ENCODE measurements at regions not wholly inside any gene's neighbourhood (a gene's known extent, or its start where the extent isn't known, plus 50 kb on each side); places are given as distances from the start of the nearest gene placed in this dataset.

DNA sequence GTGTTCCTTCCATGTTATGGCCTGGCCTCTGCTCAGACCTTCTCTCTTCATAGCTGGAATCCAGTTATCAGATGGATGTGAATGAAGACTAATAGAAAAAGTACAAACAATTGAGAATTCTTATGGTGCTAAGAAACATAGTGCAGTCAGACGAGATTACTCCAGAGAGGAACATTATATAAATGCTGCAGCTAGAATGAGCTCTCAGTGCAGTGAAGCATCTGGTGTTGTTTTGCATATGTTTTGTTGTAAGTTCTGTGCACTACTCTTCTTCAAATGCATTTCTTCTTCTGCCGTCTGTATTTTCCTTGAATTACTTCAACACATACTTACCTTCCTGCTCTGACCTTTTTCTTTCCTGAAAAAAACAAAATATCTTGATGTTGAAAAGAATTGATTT is 602.4 kb upstream of the CDH18 start:
- no peak for DNase-seq
- TF ChIP-seq, protein P1, sequence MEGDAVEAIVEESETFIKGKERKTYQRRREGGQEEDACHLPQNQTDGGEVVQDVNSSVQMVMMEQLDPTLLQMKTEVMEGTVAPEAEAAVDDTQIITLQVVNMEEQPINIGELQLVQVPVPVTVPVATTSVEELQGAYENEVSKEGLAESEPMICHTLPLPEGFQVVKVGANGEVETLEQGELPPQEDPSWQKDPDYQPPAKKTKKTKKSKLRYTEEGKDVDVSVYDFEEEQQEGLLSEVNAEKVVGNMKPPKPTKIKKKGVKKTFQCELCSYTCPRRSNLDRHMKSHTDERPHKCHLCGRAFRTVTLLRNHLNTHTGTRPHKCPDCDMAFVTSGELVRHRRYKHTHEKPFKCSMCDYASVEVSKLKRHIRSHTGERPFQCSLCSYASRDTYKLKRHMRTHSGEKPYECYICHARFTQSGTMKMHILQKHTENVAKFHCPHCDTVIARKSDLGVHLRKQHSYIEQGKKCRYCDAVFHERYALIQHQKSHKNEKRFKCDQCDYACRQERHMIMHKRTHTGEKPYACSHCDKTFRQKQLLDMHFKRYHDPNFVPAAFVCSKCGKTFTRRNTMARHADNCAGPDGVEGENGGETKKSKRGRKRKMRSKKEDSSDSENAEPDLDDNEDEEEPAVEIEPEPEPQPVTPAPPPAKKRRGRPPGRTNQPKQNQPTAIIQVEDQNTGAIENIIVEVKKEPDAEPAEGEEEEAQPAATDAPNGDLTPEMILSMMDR (IDR thresholded peaks at IDR 0.05): no peak
- Histone ChIP-seq H3K4me1 (ENCODE audit: control insufficient read depth, insufficient read depth, low read length) (no peaks in the 10 kb centered on the region), H3K27ac (ENCODE audit: low read length) (no peak overlapping the region), H3K27me3 (ENCODE audit: control insufficient read depth, insufficient read depth, low read length) (no peaks in the 10 kb centered on the region), H3K36me3 (ENCODE audit: control insufficient read depth, insufficient read depth, low read length) (no peaks in the 10 kb centered on the region), H3K9me3 (ENCODE audit: control insufficient read depth, insufficient read depth, low read length) (no peaks in the 10 kb centered on the region), H3K4me3 (ENCODE audit: low read length) (no peak overlapping the region)
- Mint-ChIP-seq H3K9me3 (peaks cover 15 to 16% of the 10 kb centered on the region in 2 donors), H3K4me1 (no peaks in the 10 kb centered on the region), H3K4me3 (no peak overlapping the region), H3K27me3 (ENCODE audit: low read depth in 2 of 2) (no peaks in the 10 kb centered on the region), H3K27ac (no peak overlapping the region), H3K36me3 (no peaks in the 10 kb centered on the region)
- 71% methylated on average over 1 of the region's 2 CpGs for WGBS (ENCODE audit: insufficient coverage)
- intact Hi-C loops (cut with micrococcal nuclease): no loop called here
- ATAC-seq: no peak

DNA sequence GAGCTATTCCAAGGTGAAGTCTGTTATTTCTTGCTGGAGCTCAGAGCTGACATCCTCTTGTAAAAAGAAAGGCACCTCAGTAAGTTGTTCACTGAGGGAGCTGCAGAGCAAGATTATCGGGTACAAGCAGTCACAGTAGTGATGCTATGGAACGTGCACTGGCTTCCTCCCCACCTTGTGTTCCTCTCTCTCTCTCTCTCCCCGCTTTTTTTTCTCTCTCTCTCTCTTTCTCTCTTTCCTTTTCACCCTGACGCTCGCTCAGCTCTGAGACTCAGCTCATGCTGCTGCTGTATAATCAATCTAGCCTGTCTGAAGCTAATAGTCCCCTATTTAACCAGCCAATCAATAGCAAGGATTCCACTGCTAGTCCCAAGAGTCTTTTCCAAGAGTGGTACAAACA is 587.6 kb upstream of the CDH18 start:
- H3K36me3 ChIP-seq (ENCODE audit: control insufficient read depth, insufficient read depth, low read length): no peaks in the 10 kb centered on the region
- Mint-ChIP-seq H3K4me3 (no peak overlapping the region), H3K27me3 (ENCODE audit: low read depth in 2 of 2) (no peaks in the 10 kb centered on the region), H3K9me3 (peaks cover 6 to 12% of the 10 kb centered on the region in 2 donors), H3K36me3 (peaks cover 1% of the 10 kb centered on the region), H3K4me1 (no peaks in the 10 kb centered on the region), H3K27ac (no peak overlapping the region)
- no peak for DNase-seq
- TF ChIP-seq, protein P1 (IDR thresholded peaks at IDR 0.05): no peak
- H3K4me3 ChIP-seq (ENCODE audit: low read length): no peak overlapping the region
- H3K27me3 ChIP-seq (ENCODE audit: control insufficient read depth, insufficient read depth, low read length): no peaks in the 10 kb centered on the region
- no peak for ATAC-seq
- no peaks in the 10 kb centered on the region for H3K9me3 ChIP-seq (ENCODE audit: control insufficient read depth, insufficient read depth, low read length)
- H3K4me1 ChIP-seq (ENCODE audit: control insufficient read depth, insufficient read depth, low read length): no peaks in the 10 kb centered on the region
- H3K27ac ChIP-seq (ENCODE audit: low read length): no peak overlapping the region
- 59% methylated on average over 5 of the region's 5 CpGs for WGBS (ENCODE audit: insufficient coverage)
- intact Hi-C loops (cut with micrococcal nuclease): no loop called here

DNA sequence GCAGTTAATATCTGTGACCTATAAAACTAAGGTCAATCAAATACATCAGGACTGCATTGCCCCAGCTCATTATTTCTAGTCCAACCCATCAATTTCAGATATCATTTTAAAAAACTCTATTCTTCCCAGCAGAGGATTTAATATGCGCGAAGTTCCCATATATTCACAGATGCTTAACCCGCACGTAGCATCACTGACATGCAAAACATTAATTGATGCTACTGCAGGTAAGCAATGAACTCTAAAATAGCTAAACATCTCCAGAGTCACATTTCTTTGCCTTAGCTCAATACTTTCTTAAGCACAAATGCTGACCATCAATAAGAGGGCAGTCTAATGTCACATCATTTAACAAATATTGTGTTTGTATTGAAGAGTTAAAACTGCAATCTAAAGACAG is 586.6 kb upstream of the CDH18 start:
- H3K9me3 Mint-ChIP-seq: peaks cover 4 to 8% of the 10 kb centered on the region in 2 donors
- no peaks in the 10 kb centered on the region for H3K4me1 Mint-ChIP-seq
- no peaks in the 10 kb centered on the region for H3K27me3 Mint-ChIP-seq (ENCODE audit: low read depth in 2 of 2)
- H3K36me3 ChIP-seq (ENCODE audit: control insufficient read depth, insufficient read depth, low read length): no peaks in the 10 kb centered on the region
- no peaks in the 10 kb centered on the region for H3K36me3 Mint-ChIP-seq
- TF ChIP-seq, protein P1 (IDR thresholded peaks at IDR 0.05): no peak
- 92% methylated on average over 4 of the region's 4 CpGs for WGBS (ENCODE audit: insufficient coverage)
- DNase-seq: no peak
- intact Hi-C loops (cut with micrococcal nuclease): no loop called here
- no peaks in the 10 kb centered on the region for H3K9me3 ChIP-seq (ENCODE audit: control insufficient read depth, insufficient read depth, low read length)
- no peak overlapping the region for H3K4me3 ChIP-seq (ENCODE audit: low read length)
- no peak for ATAC-seq
- H3K27ac Mint-ChIP-seq: no peak overlapping the region
- no peaks in the 10 kb centered on the region for H3K4me1 ChIP-seq (ENCODE audit: control insufficient read depth, insufficient read depth, low read length)
- H3K4me3 Mint-ChIP-seq: no peak overlapping the region
- H3K27me3 ChIP-seq (ENCODE audit: control insufficient read depth, insufficient read depth, low read length): no peaks in the 10 kb centered on the region
- no peak overlapping the region for H3K27ac ChIP-seq (ENCODE audit: low read length)

DNA sequence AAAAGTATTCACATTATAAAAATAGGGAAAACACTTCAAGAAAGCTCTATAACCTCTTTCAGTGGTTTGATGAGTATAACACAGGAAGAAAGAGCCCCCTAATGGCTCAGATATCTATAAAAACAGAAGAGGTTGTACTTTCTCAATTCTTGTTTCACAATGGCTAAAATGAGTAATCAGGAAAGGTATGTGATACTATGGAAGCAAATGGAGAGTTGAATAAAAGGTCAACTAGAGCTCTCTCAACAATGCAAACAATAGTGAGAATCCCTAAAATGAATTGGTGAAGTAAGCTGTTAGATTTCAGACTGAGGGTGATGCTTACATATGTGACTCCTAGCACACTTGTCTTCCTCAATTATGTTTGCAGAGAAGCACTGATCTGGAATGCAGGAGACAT is 584.6 kb upstream of the CDH18 start:
- Mint-ChIP-seq H3K36me3 (no peaks in the 10 kb centered on the region), H3K9me3 (peaks cover 2 to 7% of the 10 kb centered on the region in 2 donors), H3K27ac (no peak overlapping the region), H3K4me1 (no peaks in the 10 kb centered on the region), H3K27me3 (ENCODE audit: low read depth in 2 of 2) (no peaks in the 10 kb centered on the region), H3K4me3 (no peak overlapping the region)
- no peak for DNase-seq
- H3K4me3 ChIP-seq (ENCODE audit: low read length): no peak overlapping the region
- TF ChIP-seq, protein P1 (IDR thresholded peaks at IDR 0.05): no peak
- no peaks in the 10 kb centered on the region for H3K9me3 ChIP-seq (ENCODE audit: control insufficient read depth, insufficient read depth, low read length)
- H3K4me1 ChIP-seq (ENCODE audit: control insufficient read depth, insufficient read depth, low read length): no peaks in the 10 kb centered on the region
- no peak for ATAC-seq
- H3K36me3 ChIP-seq (ENCODE audit: control insufficient read depth, insufficient read depth, low read length): no peaks in the 10 kb centered on the region
- intact Hi-C loops (cut with micrococcal nuclease): no loop called here
- no peak overlapping the region for H3K27ac ChIP-seq (ENCODE audit: low read length)
- no peaks in the 10 kb centered on the region for H3K27me3 ChIP-seq (ENCODE audit: control insufficient read depth, insufficient read depth, low read length)

Measured in natural killer cell (primary cell).